Skin epidermis (tissue), 12 donors: ENCODE measurements at regions not wholly inside any gene's neighbourhood (a gene's known extent, or its start where the extent isn't known, plus 50 kb on each side); places are given as distances from the start of the nearest gene placed in this dataset.
"Not testable (repeated sequence)": the region's sequence is repeated elsewhere in the genome, so short reads cannot be mapped to it uniquely, and the experiment has no call there.

ENCODE experiments used
- H3K27ac ChIP-seq, 21 experiments: fragments of 200-600 bp; sonication (generic) in 11 of 21; one replicate each; pipeline ENCODE4 v1.5.0; 2020; ENCODE audit warnings: mild to moderate bottlenecking in 3 of 21, inconsistent platforms in 2 of 21, moderate library complexity in 2 of 21
- H3K4me3 ChIP-seq, 7 experiments: fragments of 200-600 bp; sonication (generic) in 2 of 7; one replicate each; pipeline ENCODE4 v1.5.0; 2020; ENCODE audit warnings: inconsistent platforms in 2 of 7, mild to moderate bottlenecking in 2 of 7, moderate library complexity in 1 of 7

- no peak overlapping the region for H3K4me3 ChIP-seq
- H3K27ac ChIP-seq: no peak overlapping the region
Observed at GRCh38 chr2:223486751-223487150, 115.4 kb downstream of the SCG2 start.

DNA sequence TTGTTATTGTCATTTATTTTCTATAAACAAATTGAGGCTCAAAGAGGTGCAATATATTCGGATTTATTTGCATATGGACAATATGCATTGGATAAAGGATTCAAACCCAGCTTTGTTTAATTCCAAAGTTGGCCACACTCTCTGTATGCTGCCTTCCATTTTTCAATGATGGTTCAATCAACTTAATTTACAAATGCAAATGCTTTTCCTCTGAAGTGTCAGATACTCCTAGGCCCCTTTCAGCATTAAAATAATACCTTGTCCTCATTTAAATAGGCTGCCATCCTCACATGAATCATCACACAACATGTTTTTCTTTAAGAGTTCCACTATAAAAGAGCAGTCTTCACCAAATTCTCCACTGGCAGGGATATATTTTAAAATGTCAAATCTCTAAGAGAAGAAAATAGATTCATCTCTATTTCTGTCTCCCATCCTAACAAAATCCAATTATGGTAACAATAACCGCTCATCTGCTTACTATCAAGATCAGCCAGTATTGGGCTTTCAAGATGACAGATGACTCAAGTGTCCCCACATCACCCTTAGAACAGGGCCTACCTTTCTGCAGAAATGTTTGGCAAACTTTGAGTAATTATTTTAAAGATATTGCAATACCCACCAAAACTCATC lies 114.8 kb downstream of the SCG2 start:
- Histone ChIP-seq H3K27ac (no peak overlapping the region), H3K4me3 (no peak overlapping the region)

DNA sequence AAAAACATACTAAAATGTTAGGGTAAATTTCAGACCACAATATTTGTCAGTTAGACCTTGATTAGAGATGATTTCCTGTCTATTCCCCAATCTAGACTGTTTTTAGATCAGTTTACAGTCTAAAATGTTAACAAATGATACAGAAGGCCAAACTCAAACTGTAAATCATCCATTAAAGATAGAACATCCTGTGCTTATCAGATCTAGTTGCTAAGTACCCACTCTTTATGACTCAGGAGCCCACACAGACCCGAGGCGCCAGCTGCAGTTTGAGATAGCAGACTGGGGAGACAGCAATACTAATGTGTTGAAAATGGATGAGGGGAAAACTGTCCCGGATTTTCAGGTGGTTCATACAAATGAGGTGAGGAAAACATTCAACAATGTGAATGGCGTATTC lies 113.3 kb downstream of the SCG2 start:
- no peak overlapping the region for H3K4me3 ChIP-seq
- no peak overlapping the region for H3K27ac ChIP-seq

- no peak overlapping the region for H3K4me3 ChIP-seq
- H3K27ac ChIP-seq: no peak overlapping the region
Observed at GRCh38 chr2:223494496-223494895, 107.7 kb downstream of the SCG2 start.

- Histone ChIP-seq H3K27ac (no peak overlapping the region), H3K4me3 (no peak overlapping the region)
Observed at GRCh38 chr2:223494942-223495341, 107.2 kb downstream of the SCG2 start.

DNA sequence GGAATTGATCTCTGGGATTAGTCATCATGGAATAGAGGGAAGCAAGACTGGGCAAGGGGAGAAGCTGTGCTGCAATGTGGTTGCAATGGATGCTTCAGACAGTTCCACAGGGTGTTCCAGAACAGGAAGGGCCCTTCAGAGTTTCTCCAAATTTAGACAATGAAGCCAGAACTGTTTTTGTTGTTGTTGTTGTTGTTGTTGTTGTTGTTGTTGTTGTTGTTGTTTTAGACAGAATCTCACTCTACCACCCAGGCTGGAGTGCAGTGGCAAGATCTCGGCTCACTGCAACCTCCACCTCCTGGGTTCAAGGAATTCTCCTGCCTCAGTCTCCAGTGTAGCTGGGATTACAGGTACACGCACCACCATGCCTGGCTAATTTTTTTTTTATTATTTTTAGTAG lies 105.3 kb downstream of the SCG2 start:
- H3K4me3 ChIP-seq, H3K27ac ChIP-seq: not testable (repeated sequence)

DNA sequence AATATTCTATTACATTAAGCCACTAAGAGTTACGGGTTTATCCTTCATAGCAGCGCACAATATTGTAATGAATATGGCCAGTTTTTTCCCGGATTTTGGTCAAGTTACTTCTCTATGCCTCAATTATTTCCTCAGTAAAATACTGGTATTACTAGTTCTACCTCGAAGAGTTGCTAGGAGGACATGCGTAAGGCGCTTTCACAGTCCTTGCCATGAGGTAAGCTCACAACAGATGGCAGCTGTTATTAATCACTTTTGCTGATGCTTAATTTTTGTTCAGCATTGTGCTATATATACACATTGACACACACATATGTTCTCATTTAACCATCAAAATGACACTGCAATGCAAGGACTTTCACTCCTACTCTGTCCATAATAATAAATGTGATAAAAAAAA lies 101.5 kb downstream of the SCG2 start:
- H3K4me3 ChIP-seq: no peak overlapping the region
- H3K27ac ChIP-seq: no peak overlapping the region

GRCh38 chr2:223501641-223502040 lies 100.5 kb downstream of the SCG2 start:
- Histone ChIP-seq H3K4me3 (no peak overlapping the region), H3K27ac (no peak overlapping the region)

DNA sequence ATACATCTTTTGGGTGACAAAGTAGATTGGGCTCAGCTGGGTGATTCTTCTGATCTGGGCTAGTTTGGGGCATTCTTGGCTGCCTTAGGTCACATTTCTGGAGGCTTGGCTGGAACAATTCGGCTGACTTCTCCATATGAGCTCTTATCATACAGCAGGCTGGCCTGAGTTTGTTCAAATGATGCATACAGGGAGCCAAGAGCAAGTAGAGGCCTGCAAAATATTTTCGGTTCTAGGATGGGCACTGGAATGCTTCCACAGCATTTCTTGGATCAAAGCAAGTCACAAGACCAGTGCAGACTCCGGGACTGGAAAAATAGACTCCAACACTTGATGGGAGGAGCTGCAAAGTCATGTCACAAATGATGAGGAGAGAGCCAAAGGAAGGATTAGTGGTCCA lies 98.4 kb downstream of the SCG2 start:
- Histone ChIP-seq H3K27ac (no peak overlapping the region), H3K4me3 (no peak overlapping the region)

GRCh38 chr2:223508372-223508771 lies 93.8 kb downstream of the SCG2 start:
- no peak overlapping the region for H3K27ac ChIP-seq
- no peak overlapping the region for H3K4me3 ChIP-seq

- Histone ChIP-seq H3K27ac (no peak overlapping the region), H3K4me3 (no peak overlapping the region)
Observed at GRCh38 chr2:223510713-223511112, 91.4 kb downstream of the SCG2 start.

DNA sequence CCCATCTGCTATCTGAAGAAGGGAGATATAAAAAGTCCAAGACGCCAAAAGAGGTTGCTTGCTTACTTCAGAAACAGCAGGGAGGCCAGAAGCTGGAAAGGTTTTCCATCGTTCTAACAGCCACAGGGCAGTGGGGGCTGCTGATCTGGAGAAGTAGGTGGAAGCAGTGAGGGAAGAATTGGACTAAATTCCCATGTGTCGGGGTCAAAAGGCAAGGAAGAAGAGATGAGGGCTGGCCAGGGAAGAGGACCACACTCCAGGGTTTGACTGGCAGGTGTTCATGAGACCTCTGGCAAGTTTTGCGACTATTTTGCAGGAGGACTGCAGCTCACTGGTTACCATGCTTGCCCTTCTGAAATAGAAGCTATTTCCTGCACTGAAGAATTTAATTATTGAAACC lies 91.0 kb downstream of the SCG2 start:
- H3K4me3 ChIP-seq: no peak overlapping the region

DNA sequence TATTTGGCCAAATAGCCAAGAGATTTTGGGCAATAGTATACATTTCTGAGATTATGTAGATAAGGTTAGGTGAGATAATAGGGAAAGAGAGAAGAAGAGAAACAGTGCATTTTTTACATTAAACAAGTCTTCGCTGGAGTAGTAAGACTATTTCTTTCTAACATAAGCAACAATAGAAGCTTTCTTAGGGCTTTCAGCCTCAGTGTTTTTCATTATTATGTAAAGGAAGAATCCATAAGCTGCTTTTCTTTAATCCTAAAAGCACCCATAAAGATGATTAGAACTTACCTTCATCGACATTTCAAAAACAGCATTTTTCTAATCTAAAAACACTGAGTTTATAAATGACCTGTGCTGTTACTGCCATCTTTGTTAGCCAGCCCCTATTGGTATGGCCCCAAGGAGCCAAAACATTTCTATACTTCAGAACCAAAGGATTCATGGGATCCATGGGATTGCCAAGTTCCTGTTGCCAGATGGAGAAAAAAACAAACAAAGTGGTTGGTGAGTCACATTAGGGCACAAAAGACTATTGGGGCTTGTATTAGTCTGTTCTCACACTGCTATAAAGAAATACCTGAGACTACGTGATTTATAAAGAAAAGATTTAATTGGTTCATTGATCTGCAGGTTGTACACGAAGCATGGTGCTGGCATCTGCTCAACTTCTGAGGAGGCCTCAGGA lies 88.2 kb downstream of the SCG2 start:
- Histone ChIP-seq H3K27ac (no peak overlapping the region), H3K4me3 (no peak overlapping the region)

More for the DNA sequence above, 91.0 kb downstream of the SCG2 start:
- no peak overlapping the region for H3K27ac ChIP-seq

DNA sequence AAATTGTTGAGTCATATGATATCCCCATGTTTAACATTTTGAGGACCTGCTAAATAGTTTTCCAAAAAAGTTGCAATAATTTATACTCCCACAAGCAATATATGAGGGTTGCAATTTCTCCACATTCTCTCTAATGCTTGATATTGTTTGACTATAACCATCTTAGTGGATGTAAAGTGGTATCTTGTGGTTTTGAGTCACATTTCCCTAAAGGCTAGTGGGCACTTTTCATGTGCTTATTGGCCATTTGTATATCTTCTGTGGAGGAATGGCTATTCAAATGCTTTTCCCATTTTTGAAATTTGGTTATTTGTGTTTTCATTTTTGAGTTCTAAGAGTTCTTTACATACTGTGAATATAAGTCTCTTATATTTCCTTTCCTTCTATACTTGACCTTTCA lies 82.7 kb downstream of the SCG2 start:
- no peak overlapping the region for H3K4me3 ChIP-seq

GRCh38 chr2:223522796-223523195 lies 79.4 kb downstream of the SCG2 start:
- Histone ChIP-seq H3K27ac (no peak overlapping the region), H3K4me3 (no peak overlapping the region)

More for the DNA sequence above, 82.7 kb downstream of the SCG2 start:
- no peak overlapping the region for H3K27ac ChIP-seq

DNA sequence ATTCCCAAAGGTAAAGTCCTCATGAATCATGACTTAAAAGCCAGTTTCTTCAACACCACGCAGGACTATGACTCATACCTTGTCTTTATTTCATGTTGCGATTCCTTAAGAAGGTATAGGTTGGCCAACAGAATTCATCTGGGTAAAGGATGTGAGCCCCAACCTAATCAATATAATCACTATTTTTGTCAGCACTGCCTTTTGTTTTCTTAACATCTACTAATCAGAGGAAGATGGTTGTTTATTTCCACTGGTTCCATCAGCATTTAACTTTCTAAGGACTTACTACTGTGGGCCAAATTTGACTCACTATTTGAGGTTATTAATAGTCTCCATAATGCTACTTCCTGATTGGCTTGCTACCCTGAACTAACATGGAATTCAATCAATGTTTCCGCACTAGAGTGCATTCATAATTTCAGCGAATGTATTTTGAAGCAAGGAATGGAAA lies 78.6 kb downstream of the SCG2 start:
- Histone ChIP-seq H3K27ac (no peak overlapping the region), H3K4me3 (no peak overlapping the region)

DNA sequence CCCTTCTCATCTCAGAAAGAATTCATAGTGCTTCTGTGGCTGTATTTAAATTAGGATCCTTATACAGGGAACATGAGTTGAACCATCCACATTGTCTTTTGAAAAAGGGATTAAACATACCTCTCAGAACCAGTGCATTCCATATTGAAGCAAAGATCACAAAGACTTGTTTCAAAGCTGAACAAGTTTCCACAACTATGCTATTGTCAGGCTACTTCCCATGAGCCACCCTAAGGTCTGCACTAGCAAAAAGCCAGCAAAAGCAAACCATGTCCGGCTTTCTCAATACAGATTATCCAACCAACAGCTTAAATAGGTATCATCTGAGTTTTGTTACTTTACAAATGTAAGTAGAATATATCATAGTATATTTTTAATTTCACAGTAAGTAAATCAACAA lies 78.1 kb downstream of the SCG2 start:
- no peak overlapping the region for H3K27ac ChIP-seq
- no peak overlapping the region for H3K4me3 ChIP-seq

DNA sequence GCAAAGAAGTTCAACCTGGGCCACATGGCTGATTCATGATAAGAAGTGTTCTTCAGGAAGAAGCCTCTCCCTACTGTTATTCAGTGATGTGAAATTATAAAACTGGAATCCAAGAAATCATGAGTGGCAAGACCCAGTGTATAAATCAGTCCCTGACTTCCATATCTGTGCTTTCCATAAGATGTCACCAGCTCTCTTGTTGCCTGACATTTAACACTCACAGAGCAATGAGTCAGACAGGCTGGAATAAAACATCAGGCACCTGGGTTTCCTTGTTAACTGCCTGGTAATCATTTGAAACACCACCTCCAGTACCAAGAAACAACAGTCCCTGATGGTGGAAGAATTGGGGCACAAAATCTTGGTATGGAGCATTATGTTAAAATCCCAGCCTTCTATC lies 76.1 kb downstream of the SCG2 start:
- H3K27ac ChIP-seq: no peak overlapping the region
- no peak overlapping the region for H3K4me3 ChIP-seq

- Histone ChIP-seq H3K27ac (no peak overlapping the region), H3K4me3 (no peak overlapping the region)
Observed at GRCh38 chr2:223528036-223528435, 74.1 kb downstream of the SCG2 start.

DNA sequence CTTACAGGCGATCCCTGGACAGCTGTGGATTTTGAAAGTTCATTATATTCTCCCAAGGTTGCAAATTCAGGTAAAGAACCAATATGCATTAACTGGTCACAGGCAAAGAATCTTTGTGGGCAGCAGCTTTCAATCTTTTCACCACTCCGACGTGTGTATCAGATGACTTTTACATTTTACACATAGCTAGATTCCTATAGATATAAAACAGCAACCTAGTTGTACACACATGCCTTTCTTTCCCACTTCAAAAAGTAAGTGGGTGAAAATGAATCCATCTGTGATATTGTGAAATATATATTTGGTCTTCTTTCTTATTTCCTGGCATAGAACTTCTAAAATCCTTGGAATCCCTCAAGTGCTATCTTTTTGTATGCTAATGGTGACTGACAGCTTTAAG lies 72.5 kb downstream of the SCG2 start:
- no peak overlapping the region for H3K4me3 ChIP-seq
- no peak overlapping the region for H3K27ac ChIP-seq

- H3K4me3 ChIP-seq: no peak overlapping the region
Observed at GRCh38 chr2:223530811-223531210, 71.3 kb downstream of the SCG2 start.

GRCh38 chr2:223532161-223532560 lies 70.0 kb downstream of the SCG2 start:
- H3K4me3 ChIP-seq: no peak overlapping the region
- no peak overlapping the region for H3K27ac ChIP-seq

More at GRCh38 chr2:223530811-223531210, 71.3 kb downstream of the SCG2 start:
- no peak overlapping the region for H3K27ac ChIP-seq
